NCI-H2171 treated with DMSO at 0.1 percent for 48 hours (cell line): ENCODE measurements at regions not wholly inside any gene's neighbourhood (a gene's known extent, or its start where the extent isn't known, plus 50 kb on each side); places are given as distances from the start of the nearest gene placed in this dataset.

Source experiments
- DNase-seq: peaks from one replicate; lab custom pipeline; 2025; lab: John Stamatoyannopoulos, UW

- DNase-seq: no peak
Observed at GRCh38 chr9:26313108-26313507, 579.5 kb downstream of the CAAP1 start.

- DNase-seq: no peak
Observed at GRCh38 chr9:26311463-26311995, 581.1 kb downstream of the CAAP1 start.

- DNase-seq: no peak
Observed at GRCh38 chr9:26310294-26310693, 582.3 kb downstream of the CAAP1 start.

DNA sequence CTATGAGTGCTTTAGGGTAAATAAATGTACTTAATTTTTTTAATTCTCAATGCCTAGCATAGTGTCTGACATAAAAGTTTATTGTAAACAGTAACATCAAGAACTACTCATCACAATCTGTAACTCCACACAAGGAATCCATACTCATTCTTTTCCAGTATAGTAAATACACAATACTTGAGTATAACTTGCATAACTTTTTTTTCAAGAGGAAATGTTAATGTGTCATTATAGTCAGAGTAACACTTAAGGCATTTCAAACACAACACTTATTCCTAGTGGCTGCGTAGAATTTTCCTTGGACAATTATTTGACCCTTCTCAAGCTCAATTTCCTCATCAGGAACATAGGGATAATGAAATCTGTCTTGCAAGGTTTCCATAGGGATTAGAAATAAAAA is 584.3 kb downstream of the CAAP1 start:
- no peak for DNase-seq

DNA sequence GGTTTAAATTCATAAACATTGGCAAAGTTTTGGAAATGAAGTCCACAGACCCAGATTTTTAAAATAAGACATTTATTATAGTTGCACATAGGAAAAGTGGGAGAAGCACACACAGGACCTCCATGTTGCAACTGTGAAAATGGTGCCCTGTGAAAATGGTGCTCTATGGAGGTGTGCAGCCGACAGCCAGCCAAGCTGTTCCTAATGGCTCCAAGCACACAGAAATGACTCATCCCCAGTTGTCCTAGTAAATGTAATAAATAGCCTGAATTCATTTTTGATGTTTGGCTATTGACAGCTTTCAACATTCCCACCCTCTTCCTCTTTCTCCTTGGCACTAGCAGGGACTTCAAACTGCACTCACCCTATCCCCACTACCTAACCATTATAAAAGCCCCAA is 590.9 kb downstream of the CAAP1 start:
- no peak for DNase-seq

- DNase-seq: no peak
Observed at GRCh38 chr9:26301046-26301445, 591.6 kb downstream of the CAAP1 start.

DNA sequence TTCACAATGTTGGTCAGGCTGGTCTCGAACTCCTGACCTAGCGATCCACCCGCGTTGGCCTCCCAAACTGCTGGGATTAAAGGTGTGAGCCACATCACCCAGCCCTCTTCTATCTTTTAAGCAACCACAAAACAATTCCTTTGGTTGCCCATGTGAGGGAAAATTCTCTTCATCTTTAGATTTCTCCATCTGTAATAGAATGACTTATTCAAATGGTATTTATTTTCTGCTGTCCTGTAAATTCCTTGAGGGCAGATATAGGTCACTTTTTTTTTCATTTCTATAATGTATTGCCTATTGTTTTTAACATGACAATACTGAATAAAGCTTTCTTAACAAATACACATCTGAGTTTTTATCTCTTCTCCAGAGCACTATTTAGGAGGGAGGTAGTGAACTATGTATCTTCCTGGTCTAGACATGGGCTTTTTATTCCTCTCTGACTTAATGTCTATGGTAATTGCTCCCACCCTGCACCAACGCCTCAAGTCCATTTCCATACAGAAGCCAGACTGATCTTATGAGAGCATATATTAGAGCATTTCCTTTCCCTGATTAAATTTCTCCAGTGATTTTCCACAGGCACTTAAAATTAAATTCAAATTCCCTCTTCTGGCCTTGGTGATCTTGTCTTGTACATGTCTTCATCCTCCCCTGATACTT is 595.6 kb downstream of the CAAP1 start:
- no peak for DNase-seq

DNA sequence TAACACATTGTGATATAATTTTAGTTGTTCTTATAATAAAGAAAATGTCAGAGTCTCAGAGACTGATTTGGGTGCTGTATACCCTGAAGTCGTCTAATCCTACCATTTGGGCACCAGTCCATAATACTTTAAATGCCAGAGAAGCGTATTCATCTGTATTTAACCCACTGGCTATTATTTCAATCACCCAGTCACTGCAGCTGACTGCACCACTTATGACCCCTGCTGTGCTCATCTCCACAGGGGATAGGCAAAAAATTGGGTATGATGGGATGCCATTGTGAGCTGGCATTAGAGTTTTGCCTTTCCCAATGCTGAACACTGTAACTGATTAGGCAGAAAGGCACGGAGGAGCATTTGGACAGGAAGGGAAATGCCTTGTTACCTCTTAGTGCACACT is 599.7 kb downstream of the CAAP1 start:
- no peak for DNase-seq

GRCh38 chr9:26271495-26272122 is 593.4 kb upstream of the TUSC1 start:
- no peak for DNase-seq

- no peak for DNase-seq
Observed at GRCh38 chr9:26266146-26266793, 588.0 kb upstream of the TUSC1 start.

DNA sequence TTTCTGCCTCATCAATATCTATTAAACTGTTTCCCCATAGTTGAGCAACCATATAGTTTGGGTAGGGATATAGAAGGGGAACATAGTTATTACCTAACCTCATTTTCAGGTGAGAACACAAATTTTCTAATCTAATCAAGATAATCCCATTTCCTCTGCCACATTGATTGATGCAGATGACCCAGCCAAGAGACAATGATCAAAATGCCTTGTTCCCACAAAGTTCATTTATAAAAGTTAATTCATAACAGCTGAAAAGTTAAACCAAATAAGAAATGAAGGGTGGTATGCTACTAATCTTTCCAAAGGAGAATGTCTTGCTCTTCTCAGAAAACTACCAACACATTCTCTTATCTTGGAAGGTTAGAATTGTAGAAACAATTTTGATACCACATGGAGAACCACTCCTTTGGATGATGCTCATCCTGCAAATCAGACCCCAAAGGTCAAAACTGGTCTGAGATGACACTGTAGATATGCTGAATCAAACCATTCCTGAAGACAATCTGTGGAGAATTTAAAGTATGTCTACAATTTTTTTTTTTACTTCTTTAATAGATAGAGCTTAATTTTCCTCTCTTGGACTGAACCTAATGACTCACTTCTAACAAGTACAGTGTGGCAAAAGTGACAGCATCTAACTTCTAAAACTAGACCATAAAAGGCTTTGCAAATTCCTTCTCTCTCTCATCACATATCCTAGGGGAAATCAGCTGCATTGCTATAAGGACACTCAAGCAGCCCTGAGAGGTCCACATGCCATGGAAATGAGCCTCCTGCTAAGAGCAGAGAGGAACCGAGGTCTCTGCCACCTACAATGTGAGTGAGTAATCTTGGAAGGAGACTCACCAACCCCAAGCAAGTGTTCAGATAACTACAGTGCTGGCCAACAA is 586.7 kb upstream of the TUSC1 start:
- DNase-seq: no peak

DNA sequence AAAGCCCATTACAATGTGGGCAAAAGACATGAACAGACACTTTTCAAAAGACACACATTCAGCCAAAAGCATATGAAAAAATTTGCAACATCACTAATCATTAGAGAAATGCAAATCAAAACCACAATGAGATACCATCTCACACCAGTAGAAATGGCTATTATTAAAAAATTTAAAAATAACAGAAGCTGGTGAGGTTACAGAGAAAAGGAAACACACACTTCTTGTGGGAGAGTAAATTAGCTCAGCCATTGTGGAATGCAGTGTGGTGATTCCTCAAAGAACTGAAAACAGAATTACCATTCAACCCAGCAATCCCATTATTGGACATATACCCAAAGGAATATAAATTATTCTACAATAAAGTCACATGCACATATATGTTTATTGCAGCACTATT is 585.2 kb upstream of the TUSC1 start:
- no peak for DNase-seq

- DNase-seq: no peak
Observed at GRCh38 chr9:26262421-26263107, 584.3 kb upstream of the TUSC1 start.

DNA sequence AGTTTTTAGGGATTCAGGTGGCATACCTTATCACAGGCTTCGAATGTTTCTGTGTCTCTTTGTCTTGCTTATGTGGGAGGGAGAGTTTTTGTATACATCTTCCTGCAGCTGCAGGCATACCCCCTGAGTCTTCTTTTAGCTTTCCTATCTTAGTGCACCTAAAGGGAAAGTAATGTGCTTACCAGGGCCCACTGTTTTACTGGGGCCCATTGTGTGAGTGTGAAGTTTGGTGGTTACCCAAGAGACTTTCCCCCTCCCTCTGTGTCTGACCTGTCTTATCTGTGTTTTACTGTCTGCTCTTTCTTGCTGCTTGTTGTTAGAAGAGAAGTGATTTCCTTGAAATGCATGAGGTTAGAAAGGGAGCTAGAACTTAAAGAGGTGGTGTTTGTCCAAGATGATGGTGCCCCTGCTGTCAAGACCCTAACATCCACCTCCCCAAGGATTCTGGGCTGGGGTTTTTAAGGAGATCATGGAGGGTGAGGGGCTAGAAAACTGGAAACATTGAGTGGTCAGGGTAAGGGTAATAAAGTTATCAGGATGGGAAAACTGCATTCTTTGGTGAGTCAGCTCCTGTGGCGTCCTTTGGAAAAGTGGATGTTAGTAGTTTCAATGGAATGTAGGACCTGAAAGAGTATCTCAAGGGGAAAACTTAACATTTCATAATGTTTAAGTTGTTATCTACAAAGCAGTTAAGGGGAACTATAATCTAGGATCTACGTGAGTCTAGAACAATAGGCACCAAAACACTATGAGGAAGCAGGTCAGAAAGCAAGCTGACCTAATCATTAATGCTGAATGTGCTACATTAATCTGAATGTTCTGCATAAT is 583.5 kb upstream of the TUSC1 start:
- no peak for DNase-seq

GRCh38 chr9:26260238-26260637 is 582.0 kb upstream of the TUSC1 start:
- no peak for DNase-seq

- DNase-seq: no peak
Observed at GRCh38 chr9:26247861-26248260, 569.6 kb upstream of the TUSC1 start.

DNA sequence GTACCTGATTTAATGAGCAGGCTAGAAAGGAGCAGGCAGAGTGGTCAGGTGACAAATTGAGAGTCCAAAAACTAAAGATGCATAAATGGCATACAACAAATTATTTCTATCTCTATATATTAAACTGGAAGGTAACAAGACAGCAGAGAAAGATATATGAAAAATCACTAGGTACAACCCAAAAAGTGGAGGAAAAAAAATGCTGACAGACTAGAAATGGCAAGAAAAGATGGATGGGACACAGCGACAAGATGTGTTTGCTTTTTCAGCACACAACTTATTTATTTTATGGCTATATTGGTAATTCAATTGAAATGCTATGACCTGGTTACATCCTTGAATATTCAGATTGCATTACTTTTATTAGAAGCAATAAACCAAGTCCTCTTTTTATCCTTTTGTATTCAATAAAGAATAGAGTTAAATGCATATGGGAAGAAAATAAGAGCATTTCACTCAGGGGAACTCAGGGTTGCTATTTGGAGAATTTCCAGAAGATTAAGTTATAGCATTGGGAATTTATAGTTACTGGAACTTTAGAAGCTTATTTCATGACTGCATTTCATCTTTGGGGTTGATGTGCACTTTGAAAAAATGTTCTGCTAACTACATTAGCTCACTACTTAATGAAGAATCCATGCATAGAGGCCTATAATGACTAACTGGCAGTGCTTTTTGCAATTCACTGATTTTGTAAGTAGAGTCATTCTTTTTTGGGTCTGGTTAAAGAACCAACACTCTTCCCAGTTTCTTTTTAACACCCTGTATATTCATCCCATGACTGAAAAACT is 566.6 kb upstream of the TUSC1 start:
- no peak for DNase-seq

DNA sequence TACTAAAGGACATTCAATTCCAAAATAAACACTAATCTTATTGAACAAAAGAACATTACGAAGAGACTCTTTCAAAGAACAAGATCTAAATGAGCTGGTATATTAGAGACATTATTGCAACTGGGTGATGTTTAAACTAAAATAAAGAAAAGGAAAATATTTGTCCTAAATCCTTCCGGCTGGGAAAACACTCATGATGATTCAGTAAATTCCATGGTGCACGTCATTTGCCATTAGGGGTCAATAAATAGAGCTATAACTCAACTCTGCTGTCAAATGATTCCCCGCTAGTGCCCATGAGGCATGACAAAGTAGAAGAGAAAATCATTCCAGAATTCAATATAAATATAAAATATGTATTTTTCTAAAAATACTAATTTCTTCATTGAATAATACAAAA is 565.5 kb upstream of the TUSC1 start:
- no peak for DNase-seq

DNA sequence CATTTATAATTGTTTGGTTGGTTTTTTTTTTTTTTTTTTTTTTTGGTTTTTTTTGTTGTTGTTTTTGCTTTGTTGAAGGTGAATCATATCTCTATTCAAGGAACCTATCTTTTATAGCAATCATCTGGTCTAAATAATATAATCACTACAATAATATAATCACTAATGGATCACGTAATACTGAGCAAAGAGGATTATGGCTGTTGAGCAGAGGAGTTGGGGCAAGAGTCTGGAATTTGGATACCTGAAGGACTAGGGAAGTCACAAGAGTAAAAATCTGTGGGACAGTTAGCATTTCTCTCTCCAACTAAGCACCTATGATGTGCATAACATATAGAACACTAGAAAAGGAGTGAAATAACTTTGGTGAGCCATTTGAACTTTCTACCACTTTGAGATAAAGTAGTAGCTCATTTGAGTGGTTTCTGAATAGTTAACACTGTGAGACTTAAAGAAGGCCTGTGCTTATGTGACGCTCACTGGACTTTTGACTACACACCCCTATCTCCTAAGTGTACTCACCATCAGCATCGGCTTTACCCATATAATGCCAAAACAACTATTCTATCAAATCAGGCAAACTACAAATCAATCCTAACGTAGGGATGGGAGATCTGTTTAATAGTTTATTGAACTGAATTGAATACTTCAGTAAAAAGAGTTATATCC is 564.9 kb upstream of the TUSC1 start:
- no peak for DNase-seq
